ENCODE measurements at regions not wholly inside any gene's neighbourhood (a gene's known extent, or its start where the extent isn't known, plus 50 kb on each side); places are given as distances from the start of the nearest gene placed in this dataset.

- Mint-ChIP-seq H3K27me3 (peaks cover 4% of the 10 kb centered on the region), H3K4me3 (no peak overlapping the region), H3K4me1 (ENCODE audit: unreplicated experiment) (peaks cover 37% of the 10 kb centered on the region), H3K27ac (no peak overlapping the region), H3K36me3 (no peaks in the 10 kb centered on the region), H3K9me3 (no peaks in the 10 kb centered on the region)
- DNase-seq (ENCODE audit: extremely low spot score, unreplicated experiment), result no peak
- no peak for TF ChIP-seq CTCF (conservative IDR thresholded peaks at IDR 0.05)
Measured at GRCh38 chr15:77553695-77554094, 79.0 kb downstream of the LINGO1 start.

- Mint-ChIP-seq H3K27me3 (peaks cover 4% of the 10 kb centered on the region), H3K4me3 (no peak overlapping the region), H3K4me1 (ENCODE audit: unreplicated experiment) (peaks cover 37% of the 10 kb centered on the region), H3K27ac (no peak overlapping the region), H3K36me3 (no peaks in the 10 kb centered on the region), H3K9me3 (no peaks in the 10 kb centered on the region)
- no peak for DNase-seq (ENCODE audit: extremely low spot score, unreplicated experiment)
- TF ChIP-seq CTCF (conservative IDR thresholded peaks at IDR 0.05), result no peak
Measured at GRCh38 chr15:77553257-77553656, 79.5 kb downstream of the LINGO1 start.

- no peak overlapping the region for H3K4me3 Mint-ChIP-seq
- no peak for TF ChIP-seq CTCF (conservative IDR thresholded peaks at IDR 0.05)
- no peak for DNase-seq (ENCODE audit: extremely low spot score, unreplicated experiment)
- no peaks in the 10 kb centered on the region for H3K9me3 Mint-ChIP-seq
- no peaks in the 10 kb centered on the region for H3K36me3 Mint-ChIP-seq
- peaks cover 37% of the 10 kb centered on the region for H3K4me1 Mint-ChIP-seq (ENCODE audit: unreplicated experiment)
- peaks cover 4% of the 10 kb centered on the region for H3K27me3 Mint-ChIP-seq
- no peak overlapping the region for H3K27ac Mint-ChIP-seq
Measured at GRCh38 chr15:77552066-77552465, 80.6 kb downstream of the LINGO1 start.

GRCh38 chr15:77550301-77551251, 82.1 kb downstream of the LINGO1 start:
- H3K4me3 Mint-ChIP-seq, result no peak overlapping the region
- no peak for DNase-seq (ENCODE audit: extremely low spot score, unreplicated experiment)

GRCh38 chr15:77549576-77550288, 83.0 kb downstream of the LINGO1 start:
- Mint-ChIP-seq H3K36me3 (no peaks in the 10 kb centered on the region), H3K4me3 (no peak overlapping the region), H3K27me3 (peaks cover 6% of the 10 kb centered on the region), H3K4me1 (ENCODE audit: unreplicated experiment) (peaks cover 38% of the 10 kb centered on the region), H3K27ac (no peak overlapping the region), H3K9me3 (no peaks in the 10 kb centered on the region)
- no peak for DNase-seq (ENCODE audit: extremely low spot score, unreplicated experiment)
- no peak for TF ChIP-seq CTCF (conservative IDR thresholded peaks at IDR 0.05)

More at GRCh38 chr15:77550301-77551251, 82.1 kb downstream of the LINGO1 start:
- peaks cover 6% of the 10 kb centered on the region for H3K27me3 Mint-ChIP-seq
- peaks cover 35% of the 10 kb centered on the region for H3K4me1 Mint-ChIP-seq (ENCODE audit: unreplicated experiment)
- H3K27ac Mint-ChIP-seq, result peak overlapping the region; percentile 29
- H3K9me3 Mint-ChIP-seq, result no peaks in the 10 kb centered on the region
- TF ChIP-seq CTCF (conservative IDR thresholded peaks at IDR 0.05), result no peak
- no peaks in the 10 kb centered on the region for H3K36me3 Mint-ChIP-seq
